ENCODE measurements at regions not wholly inside any gene's neighbourhood (a gene's known extent, or its start where the extent isn't known, plus 50 kb on each side); places are given as distances from the start of the nearest gene placed in this dataset.

- H3K27me3 ChIP-seq = no peaks in the 10 kb centered on the region
- H3K4me1 ChIP-seq = no peaks in the 10 kb centered on the region
- intact Hi-C loops (cut with DNase I) = no loop called here
- no peak for TF ChIP-seq POLR2A (IDR thresholded peaks at IDR 0.05)
- no peak for TF ChIP-seq EP300 (IDR thresholded peaks at IDR 0.05)
- TF ChIP-seq CTCF (IDR thresholded peaks at IDR 0.05) = no peak
- TF ChIP-seq POLR2AphosphoS5 (IDR thresholded peaks at IDR 0.05) = no peak
- no peak overlapping the region for H3K4me3 ChIP-seq
- H3K9me3 ChIP-seq = no peaks in the 10 kb centered on the region
- no peaks in the 10 kb centered on the region for H3K36me3 ChIP-seq
- no peak for DNase-seq
- 58 to 77% methylated on average over 2 of the region's 2 CpGs for WGBS, 2 donors
- H3K27ac ChIP-seq = no peak overlapping the region
These were observed 362.4 kb upstream of the RGS17 start for GRCh38 chr6:153493501-153493900.

GRCh38 chr6:153489479-153489878 lies 358.4 kb upstream of the RGS17 start:
- Histone ChIP-seq H3K27me3 (no peaks in the 10 kb centered on the region), H3K36me3 (no peaks in the 10 kb centered on the region), H3K27ac (no peak overlapping the region), H3K4me1 (no peaks in the 10 kb centered on the region), H3K9me3 (peaks cover 0 to 3% (median 0%) of the 10 kb centered on the region in 4 donors), H3K4me3 (no peak overlapping the region)
- TF ChIP-seq POLR2A (IDR thresholded peaks at IDR 0.05) = no peak
- TF ChIP-seq POLR2AphosphoS5 (IDR thresholded peaks at IDR 0.05) = no peak
- no peak for TF ChIP-seq EP300 (IDR thresholded peaks at IDR 0.05)
- no peak for TF ChIP-seq CTCF (IDR thresholded peaks at IDR 0.05)
- no peak for DNase-seq
- WGBS, 2 donors = 71 to 80% methylated on average over 4 of the region's 4 CpGs
- intact Hi-C loops (cut with DNase I) = no loop called here

GRCh38 chr6:153488267-153488666 lies 357.2 kb upstream of the RGS17 start:
- no peak for TF ChIP-seq POLR2AphosphoS5 (IDR thresholded peaks at IDR 0.05)
- no peak for TF ChIP-seq CTCF (IDR thresholded peaks at IDR 0.05)
- no peak for TF ChIP-seq EP300 (IDR thresholded peaks at IDR 0.05)
- TF ChIP-seq POLR2A (IDR thresholded peaks at IDR 0.05) = no peak
- H3K27ac ChIP-seq = no peak overlapping the region
- no peak for DNase-seq
- intact Hi-C loops (cut with DNase I) = no loop called here
- H3K36me3 ChIP-seq = no peaks in the 10 kb centered on the region
- H3K4me1 ChIP-seq = no peaks in the 10 kb centered on the region
- H3K4me3 ChIP-seq = no peak overlapping the region
- WGBS, 2 donors = 78% methylated on average over 1 of the region's 1 CpG
- H3K9me3 ChIP-seq = peaks cover 0 to 3% (median 0%) of the 10 kb centered on the region in 4 donors
- H3K27me3 ChIP-seq = no peaks in the 10 kb centered on the region

GRCh38 chr6:153485072-153485471 lies 354.0 kb upstream of the RGS17 start:
- H3K27ac ChIP-seq = no peak overlapping the region
- no peaks in the 10 kb centered on the region for H3K4me1 ChIP-seq
- no peak overlapping the region for H3K4me3 ChIP-seq
- intact Hi-C loops (cut with DNase I) = no loop called here
- TF ChIP-seq CTCF (IDR thresholded peaks at IDR 0.05) (no peak), EP300 (IDR thresholded peaks at IDR 0.05) (no peak), POLR2AphosphoS5 (IDR thresholded peaks at IDR 0.05) (no peak), POLR2A (IDR thresholded peaks at IDR 0.05) (no peak)
- H3K9me3 ChIP-seq = peaks cover 0 to 3% (median 0%) of the 10 kb centered on the region in 4 donors
- H3K27me3 ChIP-seq = no peaks in the 10 kb centered on the region
- 69 to 72% methylated on average over 1 of the region's 1 CpG for WGBS, 2 donors
- H3K36me3 ChIP-seq = no peaks in the 10 kb centered on the region
- DNase-seq = no peak

- TF ChIP-seq POLR2AphosphoS5 (IDR thresholded peaks at IDR 0.05) (no peak), POLR2A (IDR thresholded peaks at IDR 0.05) (no peak), EP300 (IDR thresholded peaks at IDR 0.05) (no peak), CTCF (IDR thresholded peaks at IDR 0.05) (no peak)
- Histone ChIP-seq H3K4me1 (no peaks in the 10 kb centered on the region), H3K27me3 (no peaks in the 10 kb centered on the region), H3K36me3 (no peaks in the 10 kb centered on the region), H3K27ac (no peak overlapping the region), H3K4me3 (no peak overlapping the region), H3K9me3 (peaks cover 0 to 3% (median 0%) of the 10 kb centered on the region in 4 donors)
- no peak for DNase-seq
- 94 to 96% methylated on average over 1 of the region's 1 CpG for WGBS, 2 donors
- intact Hi-C loops (cut with DNase I) = no loop called here
These were observed 353.0 kb upstream of the RGS17 start for GRCh38 chr6:153484056-153484455.
